Suprapubic skin (tissue), 4 donors: ENCODE measurements at regions not wholly inside any gene's neighbourhood (a gene's known extent, or its start where the extent isn't known, plus 50 kb on each side); places are given as distances from the start of the nearest gene placed in this dataset.

ENCODE experiments used
- DNase-seq, 2 donors: peaks; one replicate each; pipeline ENCODE4 v3.0.0-alpha.2; 2019; ENCODE audit warnings: low spot score in 2 of 2
- H3K27ac ChIP-seq: fragments of 200-600 bp; sonication (generic); one replicate; pipeline ENCODE4 v1.5.1; 2019
- H3K27me3 ChIP-seq: fragments of 200-600 bp; sonication (generic); one replicate; pipeline ENCODE4 v1.5.1; 2019
- H3K36me3 ChIP-seq: fragments of 200-600 bp; sonication (generic); one replicate; pipeline ENCODE4 v1.5.1; 2019
- H3K4me1 ChIP-seq: fragments of 200-600 bp; sonication (generic); one replicate; pipeline ENCODE4 v1.5.1; 2019
- H3K4me3 ChIP-seq: fragments of 200-600 bp; sonication (generic); one replicate; pipeline ENCODE4 v1.5.1; 2019; ENCODE audit warnings: mild to moderate bottlenecking
- H3K9me3 ChIP-seq: fragments of 200-600 bp; sonication (generic); one replicate; pipeline ENCODE4 v1.5.1; 2019
- EP300 ChIP-seq: sonication (generic); formaldehyde crosslinking; IDR thresholded peaks from one replicate; pipeline ENCODE4 v1.6.1; 2017; ENCODE audit warnings: antibody characterized with exemption
- POLR2A ChIP-seq, 2 donors: fragments of 450-650 bp; IDR thresholded peaks; one replicate each; pipeline ENCODE4 v1.6.1; 2017; ENCODE audit warnings: antibody characterized with exemption in 2 of 2, mild to moderate bottlenecking in 2 of 2, moderate library complexity in 2 of 2
- POLR2AphosphoS5 ChIP-seq, 3 donors: sonication (generic); formaldehyde crosslinking; IDR thresholded peaks; one replicate each; pipeline ENCODE4 v1.6.1; 2017; ENCODE audit warnings: antibody characterized with exemption in 3 of 3
- WGBS: methylation state at CpG from one replicate; pipeline ENCODE4 v1.1.5; 2018; 5-methylcytosine and 5-hydroxymethylcytosine counted together
- TF ChIP-seq, protein P1 (sequence below), 2 donors: fragments of 200-600 bp in 1 of 2; fragments of 450-650 bp in 1 of 2; sonication (generic) in 1 of 2; IDR thresholded peaks; one replicate each; pipeline ENCODE4 v1.5.1; 2016 to 2019; ENCODE audit warnings: antibody characterized with exemption in 2 of 2, mild to moderate bottlenecking in 1 of 2, moderate library complexity in 1 of 2

DNA sequence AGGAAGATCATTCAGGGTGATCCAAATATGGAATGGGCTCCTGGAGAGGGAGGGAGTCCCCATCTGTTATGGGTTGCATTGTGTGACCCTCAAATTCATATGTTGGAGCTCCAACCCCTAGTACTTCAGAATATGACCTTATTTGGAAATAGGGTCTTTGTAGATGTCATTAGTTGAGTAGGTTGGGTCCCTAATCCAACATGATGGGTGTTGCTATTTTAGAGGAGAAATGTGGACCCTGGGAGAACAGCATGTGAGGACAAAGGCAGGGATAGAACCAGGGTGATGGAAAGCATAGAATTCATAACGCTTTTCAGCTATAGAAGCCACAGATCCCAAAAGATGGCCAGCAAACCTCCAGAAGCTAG lies 91.5 kb upstream of the SMNDC1 start:
- peak overlapping the region; percentile 22 for H3K27ac ChIP-seq
- TF ChIP-seq POLR2A (IDR thresholded peaks at IDR 0.05) (no peak), POLR2AphosphoS5 (IDR thresholded peaks at IDR 0.05) (no peak), EP300 (no peak)
- TF ChIP-seq, protein P1, sequence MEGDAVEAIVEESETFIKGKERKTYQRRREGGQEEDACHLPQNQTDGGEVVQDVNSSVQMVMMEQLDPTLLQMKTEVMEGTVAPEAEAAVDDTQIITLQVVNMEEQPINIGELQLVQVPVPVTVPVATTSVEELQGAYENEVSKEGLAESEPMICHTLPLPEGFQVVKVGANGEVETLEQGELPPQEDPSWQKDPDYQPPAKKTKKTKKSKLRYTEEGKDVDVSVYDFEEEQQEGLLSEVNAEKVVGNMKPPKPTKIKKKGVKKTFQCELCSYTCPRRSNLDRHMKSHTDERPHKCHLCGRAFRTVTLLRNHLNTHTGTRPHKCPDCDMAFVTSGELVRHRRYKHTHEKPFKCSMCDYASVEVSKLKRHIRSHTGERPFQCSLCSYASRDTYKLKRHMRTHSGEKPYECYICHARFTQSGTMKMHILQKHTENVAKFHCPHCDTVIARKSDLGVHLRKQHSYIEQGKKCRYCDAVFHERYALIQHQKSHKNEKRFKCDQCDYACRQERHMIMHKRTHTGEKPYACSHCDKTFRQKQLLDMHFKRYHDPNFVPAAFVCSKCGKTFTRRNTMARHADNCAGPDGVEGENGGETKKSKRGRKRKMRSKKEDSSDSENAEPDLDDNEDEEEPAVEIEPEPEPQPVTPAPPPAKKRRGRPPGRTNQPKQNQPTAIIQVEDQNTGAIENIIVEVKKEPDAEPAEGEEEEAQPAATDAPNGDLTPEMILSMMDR (IDR thresholded peaks at IDR 0.05) = no peak
- no peaks in the 10 kb centered on the region for H3K9me3 ChIP-seq
- peaks cover 44% of the 10 kb centered on the region for H3K4me1 ChIP-seq
- WGBS = 96% methylated on average over 1 of the region's 1 CpG
- no peaks in the 10 kb centered on the region for H3K36me3 ChIP-seq
- no peaks in the 10 kb centered on the region for H3K27me3 ChIP-seq
- DNase-seq = no peak
- no peak overlapping the region for H3K4me3 ChIP-seq

- TF ChIP-seq EP300 (no peak), POLR2AphosphoS5 (IDR thresholded peaks at IDR 0.05) (no peak), POLR2A (IDR thresholded peaks at IDR 0.05) (no peak)
- TF ChIP-seq, protein P1 (IDR thresholded peaks at IDR 0.05) = no peak
- H3K9me3 ChIP-seq = no peaks in the 10 kb centered on the region
- no peak overlapping the region for H3K4me3 ChIP-seq
- 83% methylated on average over 3 of the region's 3 CpGs for WGBS
- no peaks in the 10 kb centered on the region for H3K27me3 ChIP-seq
- DNase-seq = no peak
- no peaks in the 10 kb centered on the region for H3K36me3 ChIP-seq
- peaks cover 38% of the 10 kb centered on the region for H3K4me1 ChIP-seq
- H3K27ac ChIP-seq = peak overlapping the region; percentile 73
Observed at GRCh38 chr10:110397856-110398255, 93.1 kb upstream of the SMNDC1 start.

DNA sequence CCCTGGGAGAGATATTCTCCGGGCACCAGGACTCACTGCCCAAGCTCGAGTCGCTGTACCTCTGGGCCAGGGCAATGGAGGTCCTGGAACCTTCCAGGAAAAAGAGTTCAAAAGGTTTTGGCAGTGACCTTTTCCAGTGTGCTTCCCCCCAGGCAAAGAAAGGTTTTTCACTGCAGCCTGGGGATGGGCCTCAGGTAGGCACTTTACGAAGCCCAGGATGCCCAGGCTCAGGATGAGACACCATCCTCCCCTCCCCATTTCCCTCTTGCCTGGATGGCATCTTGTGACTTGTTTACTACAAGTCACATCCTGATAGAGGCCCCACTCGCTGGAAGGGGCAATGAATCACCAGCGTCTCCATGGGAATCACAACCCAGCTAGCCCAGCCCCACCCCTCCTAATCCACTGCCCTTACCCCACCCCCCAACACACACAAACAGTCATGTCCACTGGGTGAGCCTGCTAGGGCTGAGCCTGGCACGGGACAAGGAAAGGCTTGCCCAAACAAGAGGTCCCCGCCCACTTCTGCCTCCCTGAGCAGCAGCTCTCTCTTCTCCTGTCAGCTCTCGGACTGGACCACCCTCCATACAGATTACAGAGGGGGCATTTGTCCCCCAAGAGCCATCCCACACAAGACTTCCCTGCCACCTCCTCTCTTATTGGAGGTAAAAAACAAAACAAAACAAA lies 93.8 kb upstream of the SMNDC1 start:
- peak in 1 of 2 donors; percentile 89 for DNase-seq
- 27% methylated on average over 9 of the region's 9 CpGs for WGBS
- no peak overlapping the region for H3K4me3 ChIP-seq
- H3K9me3 ChIP-seq = no peaks in the 10 kb centered on the region
- peak overlapping the region; percentile 73 for H3K27ac ChIP-seq
- no peaks in the 10 kb centered on the region for H3K27me3 ChIP-seq
- H3K4me1 ChIP-seq = peaks cover 33% of the 10 kb centered on the region
- TF ChIP-seq POLR2AphosphoS5 (IDR thresholded peaks at IDR 0.05) = peak in 1 of 3 donors; percentile 25
- TF ChIP-seq, protein P1 (IDR thresholded peaks at IDR 0.05) = no peak
- no peak for TF ChIP-seq EP300
- no peak for TF ChIP-seq POLR2A (IDR thresholded peaks at IDR 0.05)
- no peaks in the 10 kb centered on the region for H3K36me3 ChIP-seq

DNA sequence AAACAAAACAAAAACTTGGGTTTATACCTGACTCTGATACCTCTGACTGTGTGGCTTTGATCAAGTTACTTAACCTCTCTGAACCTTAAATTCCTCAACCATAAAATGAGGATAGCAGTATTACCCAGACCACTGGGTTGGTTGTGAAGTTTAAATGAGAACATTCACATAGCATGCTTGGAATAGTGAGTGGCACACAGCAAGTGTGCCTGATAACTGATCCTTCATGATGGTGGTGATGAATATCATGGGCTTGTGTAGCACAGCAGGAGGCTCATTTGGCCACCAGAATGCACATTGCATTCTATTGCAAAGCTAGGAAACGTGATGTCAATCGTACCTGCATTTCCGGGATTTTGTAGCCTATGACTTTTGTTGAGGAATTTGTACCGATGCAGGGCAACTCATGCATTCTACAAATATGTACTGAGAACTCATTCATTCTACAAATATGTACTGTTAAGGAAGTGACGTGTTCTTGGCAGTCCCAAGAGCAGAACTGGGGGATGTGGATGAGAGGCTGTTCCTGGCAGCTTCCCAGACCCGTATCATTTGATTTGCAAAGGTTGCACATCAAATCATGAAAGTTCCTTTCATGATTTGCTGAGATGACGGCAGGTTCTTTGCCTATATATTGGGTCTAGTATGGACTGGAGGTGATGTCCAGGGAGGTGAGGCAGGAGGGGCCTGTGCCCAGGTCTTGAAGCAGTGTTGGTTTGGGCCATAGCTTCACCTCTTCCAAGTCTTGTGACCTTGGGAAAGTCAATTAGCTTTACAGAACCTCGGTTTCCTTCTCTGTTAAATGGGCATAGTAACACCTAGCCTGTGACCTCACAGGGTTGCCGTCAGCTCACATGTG lies 94.6 kb upstream of the SMNDC1 start:
- no peaks in the 10 kb centered on the region for H3K36me3 ChIP-seq
- no peak for TF ChIP-seq POLR2A (IDR thresholded peaks at IDR 0.05)
- TF ChIP-seq, protein P1 (IDR thresholded peaks at IDR 0.05) = no peak
- no peak for TF ChIP-seq EP300
- 41% methylated on average over 9 of the region's 9 CpGs for WGBS
- peak overlapping the region; percentile 68 for H3K27ac ChIP-seq
- H3K4me1 ChIP-seq = peaks cover 33% of the 10 kb centered on the region
- H3K9me3 ChIP-seq = no peaks in the 10 kb centered on the region
- no peaks in the 10 kb centered on the region for H3K27me3 ChIP-seq
- H3K4me3 ChIP-seq = no peak overlapping the region
- DNase-seq = no peak
